NCI-H446 treated with DMSO at 0.1 percent for 48 hours (cell line): ENCODE measurements at regions not wholly inside any gene's neighbourhood (a gene's known extent, or its start where the extent isn't known, plus 50 kb on each side); places are given as distances from the start of the nearest gene placed in this dataset.

Experiments
- DNase-seq: peaks from one replicate; lab custom pipeline; 2025; lab: John Stamatoyannopoulos, UW

GRCh38 chr20:11581271-11581670 lies 336.4 kb upstream of the BTBD3 start:
- no peak for DNase-seq

GRCh38 chr20:11582060-11582459 lies 335.6 kb upstream of the BTBD3 start:
- no peak for DNase-seq

- DNase-seq = peak; percentile 18
Measured at GRCh38 chr20:11585752-11586352, 331.8 kb upstream of the BTBD3 start.

GRCh38 chr20:11588875-11589274 lies 328.8 kb upstream of the BTBD3 start:
- DNase-seq = no peak

- no peak for DNase-seq
Measured at GRCh38 chr20:11591965-11592364, 325.7 kb upstream of the BTBD3 start.

GRCh38 chr20:11604339-11604738 lies 313.4 kb upstream of the BTBD3 start:
- DNase-seq = no peak

- DNase-seq = no peak
Measured at GRCh38 chr20:11607047-11607446, 310.6 kb upstream of the BTBD3 start.

GRCh38 chr20:11608736-11609135 lies 309.0 kb upstream of the BTBD3 start:
- no peak for DNase-seq

DNA sequence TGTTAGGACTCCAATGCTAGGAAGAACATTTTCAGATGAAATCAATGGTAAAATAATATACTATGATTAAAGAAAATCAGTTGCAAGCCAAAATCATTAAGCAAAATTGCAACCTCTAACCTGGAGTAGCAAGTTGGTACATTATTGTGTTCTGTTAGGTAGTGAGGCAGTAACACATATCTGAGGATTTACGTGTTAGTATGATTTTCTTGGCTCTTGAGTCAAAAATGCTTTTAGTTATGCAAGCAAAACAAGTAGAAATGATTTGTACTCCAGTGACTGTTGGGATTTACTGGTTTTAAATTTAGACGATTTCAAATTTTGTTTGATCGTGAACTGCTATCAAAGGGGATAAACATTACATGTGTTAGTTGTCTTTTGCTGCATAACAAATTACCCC lies 293.0 kb upstream of the BTBD3 start:
- no peak for DNase-seq

DNA sequence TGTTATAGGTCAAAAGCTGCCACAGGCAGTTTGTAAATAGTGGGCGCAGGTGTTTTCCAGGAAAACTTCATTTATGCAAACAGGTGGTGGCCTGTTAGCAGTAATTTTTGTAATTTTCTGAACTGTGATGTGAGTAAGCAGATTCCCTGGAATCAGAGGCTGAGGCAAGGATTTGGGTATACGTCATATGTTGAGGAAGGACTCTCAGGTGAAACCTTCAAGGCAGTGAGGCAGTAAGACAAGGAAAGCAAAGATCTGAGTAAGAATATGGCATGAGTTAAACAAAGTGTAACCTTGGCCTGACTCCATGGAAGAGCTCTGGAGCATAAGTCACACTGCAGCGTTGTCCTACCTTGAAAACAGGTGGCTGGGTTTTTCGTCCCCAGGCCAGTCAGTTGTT lies 291.1 kb upstream of the BTBD3 start:
- DNase-seq = no peak

- DNase-seq = peak; percentile 20
Measured at GRCh38 chr20:11642866-11643265, 274.8 kb upstream of the BTBD3 start.

DNA sequence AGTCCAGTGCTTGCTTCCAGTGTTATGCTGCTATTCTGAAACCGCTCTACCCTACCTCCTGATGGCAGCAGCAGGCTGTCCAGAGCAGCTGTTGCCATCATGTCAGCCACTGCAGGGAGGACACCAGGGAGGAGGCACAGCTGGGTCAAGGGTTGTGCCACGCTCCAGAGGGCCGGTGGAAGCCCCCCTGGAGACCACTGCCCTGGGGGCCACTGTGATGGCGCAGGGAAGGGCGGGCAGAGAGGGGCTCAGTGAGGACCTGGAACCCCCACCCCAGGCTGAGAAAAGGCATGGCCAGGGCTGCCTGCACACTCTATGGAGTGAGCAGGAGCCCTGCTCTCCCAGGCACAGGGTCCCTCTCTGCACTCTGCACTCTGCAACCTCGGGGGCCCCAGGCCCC lies 271.3 kb upstream of the BTBD3 start:
- DNase-seq = no peak

- no peak for DNase-seq
Measured at GRCh38 chr20:11650566-11650965, 267.1 kb upstream of the BTBD3 start.

DNA sequence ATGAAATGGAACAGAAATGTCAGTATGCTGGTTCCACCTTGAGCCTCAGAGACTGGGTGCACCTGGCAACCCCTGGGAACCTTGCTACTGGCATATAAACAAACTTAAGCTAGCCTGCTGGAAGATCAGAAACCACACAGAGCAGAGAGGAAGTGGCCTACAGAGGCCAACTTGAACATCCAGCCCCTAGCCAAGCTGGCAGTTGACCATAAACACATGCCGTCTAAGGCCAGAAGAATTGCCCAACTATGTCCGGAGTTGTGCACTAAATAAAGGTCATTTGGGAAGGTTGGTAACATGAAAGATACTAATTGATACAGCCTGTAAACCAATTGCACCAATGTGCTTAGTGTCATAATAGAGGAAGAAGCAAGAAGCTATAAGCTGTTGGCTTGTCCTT lies 266.6 kb upstream of the BTBD3 start:
- no peak for DNase-seq

DNA sequence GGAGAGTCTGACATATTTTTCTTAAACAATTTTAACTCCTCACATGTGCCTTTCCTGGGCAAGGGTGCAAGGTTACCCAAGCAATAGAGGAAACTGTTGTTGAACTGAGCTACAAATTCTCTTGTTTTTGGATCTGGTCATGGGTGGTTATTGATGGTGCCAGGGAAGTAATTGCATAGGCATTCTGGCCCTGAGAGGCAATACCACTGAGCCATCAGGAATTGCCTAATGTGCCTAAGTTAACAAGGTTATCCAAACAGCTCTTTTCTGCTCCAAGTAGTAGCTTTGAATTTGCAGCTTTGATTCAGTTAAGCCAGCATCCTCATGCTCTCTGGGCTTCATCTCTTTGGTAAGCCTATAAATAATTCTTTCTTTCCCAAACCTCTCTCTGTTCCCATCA lies 266.0 kb upstream of the BTBD3 start:
- no peak for DNase-seq

DNA sequence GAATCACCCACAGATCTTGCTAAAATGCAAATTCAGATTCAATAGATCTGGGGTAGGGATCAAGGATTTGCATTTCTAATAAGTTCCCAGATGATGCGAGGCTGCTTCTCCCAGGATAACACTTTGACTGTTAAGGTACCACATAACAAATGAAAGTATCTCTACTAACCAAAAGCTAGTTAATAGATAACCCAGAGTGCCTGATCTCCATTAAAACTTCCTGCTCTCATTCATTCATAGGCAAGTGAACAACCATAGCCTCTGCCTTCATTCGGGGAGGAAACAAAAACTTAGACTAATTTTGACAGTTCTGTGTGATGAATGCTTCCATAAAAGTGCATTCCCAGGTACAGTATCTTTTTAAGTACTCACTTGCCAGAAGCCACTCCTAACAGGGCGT lies 265.6 kb upstream of the BTBD3 start:
- DNase-seq = no peak

GRCh38 chr20:11654766-11655165 lies 262.9 kb upstream of the BTBD3 start:
- no peak for DNase-seq

DNA sequence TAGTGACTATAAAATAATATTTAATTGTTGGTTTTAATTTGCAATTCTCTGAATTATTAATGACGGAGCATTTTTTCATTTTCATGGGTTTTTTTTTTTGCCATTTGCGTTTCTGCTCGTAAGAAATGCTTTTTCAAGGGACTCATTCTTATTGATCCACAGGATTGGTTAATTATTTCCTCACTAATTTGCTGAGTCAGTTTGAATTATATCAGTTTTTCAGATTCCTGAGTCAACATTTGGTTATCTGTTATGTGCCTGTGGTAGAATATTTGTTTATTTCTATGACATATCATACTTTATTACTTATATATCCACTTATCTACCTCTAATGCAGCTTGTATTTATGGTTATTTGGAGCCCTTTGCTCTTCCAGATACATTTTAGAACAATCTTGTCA lies 257.0 kb upstream of the BTBD3 start:
- no peak for DNase-seq

- no peak for DNase-seq
Measured at GRCh38 chr20:11671015-11671511, 246.6 kb upstream of the BTBD3 start.

- DNase-seq = no peak
Measured at GRCh38 chr20:11672959-11673358, 244.7 kb upstream of the BTBD3 start.

DNA sequence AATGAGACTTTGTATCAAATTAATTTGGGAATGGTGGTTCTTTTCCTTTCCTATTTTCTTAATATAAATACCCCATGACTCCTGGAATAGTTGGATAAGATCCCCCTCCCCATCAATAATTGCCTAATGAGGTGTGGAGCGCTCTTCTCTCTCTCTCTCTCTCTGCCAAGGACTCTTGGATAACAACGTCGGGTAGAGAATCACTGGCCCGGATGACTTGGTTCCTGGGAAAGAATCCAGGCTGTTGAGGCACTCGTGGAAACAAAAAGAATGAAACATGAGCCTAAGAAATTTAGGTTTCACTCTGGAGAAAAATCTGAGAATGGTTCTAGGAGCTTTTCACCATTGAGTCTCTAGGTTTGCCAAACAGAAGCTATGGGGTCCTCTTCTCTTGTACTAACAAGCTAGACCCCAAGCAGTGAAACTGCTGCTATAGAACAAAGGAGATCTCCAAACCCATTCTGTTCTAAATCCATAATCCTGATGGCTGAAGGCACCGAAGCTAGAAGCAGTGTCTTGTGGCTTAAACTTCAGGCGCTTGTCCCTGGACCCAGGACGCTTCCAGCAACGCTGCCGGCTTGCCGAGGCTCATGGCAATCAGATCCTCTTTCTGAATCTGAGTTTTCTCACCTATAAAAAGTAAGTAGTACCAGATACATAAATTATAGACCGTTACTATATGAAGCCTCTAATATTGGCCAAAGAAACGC lies 241.6 kb upstream of the BTBD3 start:
- peak; percentile 94 for DNase-seq

GRCh38 chr20:11676630-11677287 lies 240.9 kb upstream of the BTBD3 start:
- peak; percentile 73 for DNase-seq

DNA sequence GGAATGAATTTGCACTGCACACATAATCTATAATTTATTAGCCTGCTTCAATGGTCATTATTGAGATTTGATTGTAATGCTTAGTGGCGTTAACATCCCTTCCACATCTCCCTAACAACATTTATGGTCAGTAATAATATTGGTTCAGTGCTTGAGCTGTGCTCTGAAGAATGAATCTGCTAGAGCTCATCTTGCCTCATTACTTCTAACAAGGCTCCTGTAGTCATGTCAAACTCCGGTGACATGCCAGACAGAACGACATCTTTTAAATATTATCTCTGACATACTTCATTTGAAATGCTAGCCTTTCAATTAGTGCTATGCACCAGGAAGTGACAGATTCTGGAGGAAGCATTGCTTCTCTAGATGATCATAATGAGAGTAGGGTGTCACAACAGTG lies 240.3 kb upstream of the BTBD3 start:
- no peak for DNase-seq
